A549 (cell line): ENCODE measurements at regions not wholly inside any gene's neighbourhood (a gene's known extent, or its start where the extent isn't known, plus 50 kb on each side); places are given as distances from the start of the nearest gene placed in this dataset.
A peak's percentile ranks its signal among the peaks of the same experiment; 100 is the strongest.

Source experiments
- ATAC-seq, 2 experiments: fragments of 200-7000 bp in 1 of 2; fragments of >200 bp in 1 of 2; cut with Nextera tagmentation in 1 of 2; cut with Tn5 transposase in 1 of 2; 3 replicates each; pipeline versions ENCODE4 v1.8.0 to v1.9.1; 2018 to 2020; ENCODE audit warnings: mild to moderate bottlenecking in 1 of 2, moderate library complexity in 1 of 2
- CTCF ChIA-PET: fragments of 300-600 bp; sonication (Branson Sonifier 250); formaldehyde crosslinking; extraction: SDS; loops from one replicate; lab custom pipeline; 2021; ENCODE audit warnings: antibody characterized with exemption, inconsistent platforms; lab: Yijun Ruan, JAX
- POLR2A ChIA-PET: fragments of 350-600 bp; formaldehyde crosslinking; extraction: SDS; loops from one replicate; lab custom pipeline; 2021; ENCODE audit warnings: antibody characterized with exemption, inconsistent platforms; lab: Yijun Ruan, JAX
- DNase-seq, 2 experiments: peaks; one replicate each; pipeline versions ENCODE4 v3.0.0 to v3.0.0-alpha.2; 2011 to 2016; ENCODE audit warnings: low read depth in 1 of 2, low spot score in 1 of 2
- FAIRE-seq: peaks from 2 replicates; lab custom pipeline; 2011; peaks lifted over from hg19 to GRCh38; lab: Jason Lieb, UNC
- H3K27ac ChIP-seq, 2 experiments: fragments of >200 bp; sonication (Bioruptor Twin); formaldehyde crosslinking; 3 replicates each; pipeline ENCODE4 v1.5.1; 2016 to 2017
- H3K4me1 ChIP-seq: fragments of >200 bp; sonication (Bioruptor Twin); formaldehyde crosslinking; 3 replicates; pipeline ENCODE4 v1.6.1; 2016
- H3K4me2 ChIP-seq: fragments of >200 bp; sonication (Bioruptor Twin); formaldehyde crosslinking; 3 replicates; pipeline ENCODE4 v1.6.1; 2016
- H3K4me3 ChIP-seq: fragments of >200 bp; sonication (Bioruptor Twin); formaldehyde crosslinking; 3 replicates; pipeline ENCODE4 v1.5.1; 2016
- H3K9me3 ChIP-seq: fragments of >200 bp; sonication (Bioruptor Twin); formaldehyde crosslinking; 3 replicates; pipeline ENCODE4 v1.6.1; 2016
- BCL3 ChIP-seq: fragments of >200 bp; sonication (Bioruptor Twin); formaldehyde crosslinking; IDR thresholded peaks from 3 replicates; pipeline ENCODE4 v1.6.1; 2016
- CEBPB ChIP-seq, 2 experiments: fragments of >200 bp in 1 of 2; sonication (Bioruptor Twin) in 1 of 2; formaldehyde crosslinking in 1 of 2; IDR thresholded peaks; 2 replicates each; pipeline ENCODE4 v1.6.1; 2012 to 2016
- E2F6 ChIP-seq: IDR thresholded peaks from 2 replicates; pipeline ENCODE4 v1.6.1; 2012; ENCODE audit warnings: low read depth, borderline replicate concordance
- EHF ChIP-seq: fragments of 250-450 bp; sonication (Bioruptor Pico); IDR thresholded peaks from 2 replicates; pipeline ENCODE4 v1.5.0; 2020; ENCODE audit warnings: mild to moderate bottlenecking
- FOSB ChIP-seq: fragments of 250-450 bp; sonication (Bioruptor Pico); IDR thresholded peaks from 2 replicates; pipeline ENCODE4 v1.5.0; 2020; ENCODE audit warnings: mild to moderate bottlenecking, moderate library complexity
- HEYL ChIP-seq: fragments of 250-450 bp; sonication (Bioruptor Pico); IDR thresholded peaks from 2 replicates; pipeline ENCODE4 v1.8.0; 2021; ENCODE audit warnings: mild to moderate bottlenecking, moderate library complexity
- HOXB5 ChIP-seq: fragments of 250-450 bp; sonication (Bioruptor Pico); IDR thresholded peaks from 2 replicates; pipeline ENCODE4 v1.5.0; 2020; ENCODE audit warnings: mild to moderate bottlenecking, moderate library complexity
- KDM5A ChIP-seq: fragments of 200-600 bp; sonication (generic); IDR thresholded peaks from 2 replicates; pipeline ENCODE4 v1.6.1; 2016; ENCODE audit warnings: antibody characterized with exemption, mild to moderate bottlenecking
- MAX ChIP-seq: IDR thresholded peaks from 2 replicates; pipeline ENCODE4 v1.6.1; 2012
- NR3C1 ChIP-seq: fragments of >200 bp; sonication (Bioruptor Twin); formaldehyde crosslinking; IDR thresholded peaks from 3 replicates; pipeline ENCODE4 v1.6.1; 2017
- PBX3 ChIP-seq: IDR thresholded peaks from 2 replicates; pipeline ENCODE4 v1.6.1; 2012
- POLR2A ChIP-seq: IDR thresholded peaks from 2 replicates; pipeline ENCODE4 v1.6.1; 2012; ENCODE audit warnings: mild to moderate bottlenecking, low read length
- POLR2AphosphoS2 ChIP-seq: conservative IDR thresholded peaks from 2 replicates; pipeline ENCODE4 v1.6.1; 2012; ENCODE audit warnings: low read length, improper control_type of control experiment, inconsistent platforms
- RARB ChIP-seq: fragments of 250-450 bp; sonication (Bioruptor Pico); IDR thresholded peaks from 2 replicates; pipeline ENCODE4 v1.8.0; 2021; ENCODE audit warnings: mild to moderate bottlenecking, moderate library complexity
- RCOR1 ChIP-seq: fragments of 150-350 bp; IDR thresholded peaks from 2 replicates; pipeline ENCODE4 v1.6.1; 2014; ENCODE audit warnings: antibody characterized with exemption, low read length, low read depth
- REST ChIP-seq: fragments of 200-600 bp; sonication (generic); IDR thresholded peaks from 2 replicates; pipeline ENCODE4 v1.6.1; 2016; ENCODE audit warnings: antibody characterized with exemption, mild to moderate bottlenecking, moderate library complexity
- RFX5 ChIP-seq: fragments of 450-650 bp; IDR thresholded peaks from 2 replicates; pipeline ENCODE4 v1.7.1; 2014; ENCODE audit warnings: antibody characterized with exemption, mild to moderate bottlenecking, moderate library complexity
- SMC3 ChIP-seq: fragments of >200 bp; sonication (Bioruptor Twin); formaldehyde crosslinking; IDR thresholded peaks from 3 replicates; pipeline ENCODE4 v1.6.1; 2018; ENCODE audit warnings: inconsistent platforms
- TP53 ChIP-seq: fragments of 250-450 bp; sonication (Bioruptor Pico); IDR thresholded peaks from 2 replicates; pipeline ENCODE4 v1.5.0; 2021; ENCODE audit warnings: mild to moderate bottlenecking, moderate library complexity
- ZC3H11A ChIP-seq: fragments of 450-650 bp; IDR thresholded peaks from 2 replicates; pipeline ENCODE4 v1.6.1; 2014; ENCODE audit warnings: antibody characterized with exemption, mild to moderate bottlenecking
- ZFP36 ChIP-seq: fragments of 450-650 bp; IDR thresholded peaks from 2 replicates; pipeline ENCODE4 v1.6.1; 2014; ENCODE audit warnings: borderline replicate concordance; ENCODE audit not compliant: partially characterized antibody
- WGBS: methylation state at CpG from one replicate; pipeline ENCODE4 v1.1.6; 2017; ENCODE audit errors: missing lambda C conversion rate; 5-methylcytosine and 5-hydroxymethylcytosine counted together

- H3K4me2 ChIP-seq: peak overlapping the region; percentile 93
- FAIRE-seq (no peak), DNase-seq (peak; percentile 98), ATAC-seq (peak; percentile 100)
- H3K9me3 ChIP-seq: no peaks in the 10 kb centered on the region
- H3K4me1 ChIP-seq: peaks cover 6% of the 10 kb centered on the region; the same call in 1 of the 3 replicates
- WGBS: 1% methylated on average over 60 of the region's 60 CpGs
- H3K27ac ChIP-seq: peak overlapping the region; percentile 73 to 87
- CTCF ChIA-PET: interaction anchor here (0.8 to 1.5 kb wide), 3 partner anchors 10 to 296 kb away, joined by 3 read pairs; no protein-coding TSS in a partner anchor
- H3K4me3 ChIP-seq: peak overlapping the region; percentile 87
- TF ChIP-seq TP53 (CRISPR knock-in tag): no peak
- peak; percentile 37; the same call in 1 of the 2 replicates for TF ChIP-seq MAX
- TF ChIP-seq PBX3: peak; percentile 93
- peak; percentile 39; the same call in 1 of the 2 replicates for TF ChIP-seq POLR2A
- no peak for TF ChIP-seq KDM5A
- peak; percentile 76 for TF ChIP-seq E2F6
- 0 out of 2 replicates have a peak, but pooled peaks have one; percentile 3 for TF ChIP-seq ZC3H11A
- TF ChIP-seq FOSB (CRISPR knock-in tag): no peak
- TF ChIP-seq EHF: no peak
- TF ChIP-seq RFX5: peak; percentile 43; the same call in 1 of the 2 replicates
- 0 out of 3 replicates have a peak, but pooled peaks have one; percentile 6 for TF ChIP-seq SMC3
- POLR2A ChIA-PET: interaction anchor here (0.5 kb wide), 1 partner anchor 765 kb away, joined by 3 read pairs; no protein-coding TSS in a partner anchor
Observed at GRCh38 chr16:72664509-72665408, 383.2 kb downstream of the ZFHX3 start.

GRCh38 chr16:72664056-72664508 lies 383.8 kb downstream of the ZFHX3 start:
- H3K9me3 ChIP-seq: no peaks in the 10 kb centered on the region
- peak overlapping the region; percentile 72 to 87 for H3K27ac ChIP-seq
- peaks cover 6% of the 10 kb centered on the region; the same call in 1 of the 3 replicates for H3K4me1 ChIP-seq
- TF ChIP-seq REST (no peak), POLR2AphosphoS2 (no peak), NR3C1 (no peak), HOXB5 (CRISPR knock-in tag) (no peak), RARB (CRISPR knock-in tag) (no peak), HEYL (CRISPR knock-in tag) (no peak), CEBPB (IDR thresholded peaks at IDR 0.05) (no peak), ZFP36 (no peak), RCOR1 (no peak), BCL3 (no peak), POLR2A (no peak)
- peak overlapping the region; percentile 93 for H3K4me2 ChIP-seq
- ATAC-seq: peak; percentile 3 to 4; a peak in 3 of 6 replicates
- 30% methylated on average over 18 of the region's 18 CpGs for WGBS
- DNase-seq: peak in 1 of 2 experiments; percentile 5
- CTCF ChIA-PET: interaction anchor here (1.2 to 1.5 kb wide), 2 partner anchors 10 to 37 kb away, joined by 3 read pairs; no protein-coding TSS in a partner anchor
- no peak for FAIRE-seq
- peak overlapping the region; percentile 87 for H3K4me3 ChIP-seq
- POLR2A ChIA-PET: no interaction called here
